K562 (cell line): ENCODE measurements at regions not wholly inside any gene's neighbourhood (a gene's known extent, or its start where the extent isn't known, plus 50 kb on each side); places are given as distances from the start of the nearest gene placed in this dataset.
A peak's percentile ranks its signal among the peaks of the same experiment; 100 is the strongest.

Source experiments
- ATAC-seq: fragments of 200-7000 bp; cut with Tn5 transposase; 3 replicates; pipeline ENCODE4 v1.9.1; 2020; ENCODE audit warnings: moderate library complexity
- BruUV-seq: library from RNA; stranded (reverse); fragments of 400-500 nt; replicated peaks from 2 replicates; lab custom pipeline; 2021; lab: Mats Ljungman, UMichigan
- CTCF ChIA-PET: fragments of 300-600 bp; formaldehyde crosslinking; extraction: SDS; loops from one replicate; lab custom pipeline; 2021; ENCODE audit warnings: low intra/inter-chr PET ratio; lab: Yijun Ruan, JAX
- POLR2A ChIA-PET: fragments of 300-600, 350-650 bp; sonication (Branson Sonifier 250); formaldehyde crosslinking; extraction: SDS; loops from one replicate; lab custom pipeline; 2021; ENCODE audit warnings: antibody characterized with exemption, inconsistent platforms; lab: Yijun Ruan, JAX
- DNase-seq, 4 experiments: peaks; one replicate each; pipeline versions ENCODE4 v3.0.0 to v3.0.0-alpha.2; 2011 to 2018; ENCODE audit warnings: low spot score in 3 of 4, mixed read lengths in 3 of 4; ENCODE audit errors: extremely low read depth in 1 of 4
- FAIRE-seq: peaks from 2 replicates; lab custom pipeline; 2011; peaks lifted over from hg19 to GRCh38; lab: Jason Lieb, UNC
- H2AFZ ChIP-seq: 2 replicates; pipeline ENCODE4 v1.6.0; 2011; ENCODE audit warnings: low read depth, low read length, control low read depth, inconsistent platforms
- H3K27ac ChIP-seq: fragments of 200-600 bp; 3 replicates; pipeline ENCODE4 v1.8.0; 2011; ENCODE audit warnings: low read depth, mild to moderate bottlenecking, control low read depth, inconsistent platforms, low read length, moderate library complexity, mixed read lengths; ENCODE audit errors: extremely low read depth
- H3K27me3 ChIP-seq, 2 experiments: fragments of 300-600 bp in 1 of 2; 2 replicates in 1 of 2; 3 replicates in 1 of 2; pipeline versions ENCODE4 v1.6.0 to v1.8.0; 2011; ENCODE audit warnings: inconsistent platforms in 2 of 2, low read length in 2 of 2, mild to moderate bottlenecking in 1 of 2, mixed read lengths in 1 of 2, moderate library complexity in 1 of 2; ENCODE audit not compliant: control insufficient read depth in 2 of 2, insufficient read depth in 2 of 2
- H3K36me3 ChIP-seq: fragments of 300-600 bp; 3 replicates; pipeline ENCODE4 v1.8.0; 2011; ENCODE audit warnings: mild to moderate bottlenecking, low read length, inconsistent platforms; ENCODE audit not compliant: control insufficient read depth, insufficient read depth
- H3K4me1 ChIP-seq, 2 experiments: fragments of 200-600 bp in 1 of 2; replicated peaks in 1 of 2; 2 replicates in 1 of 2; 3 replicates in 1 of 2; pipeline versions ENCODE4 v1.5.1 to v1.8.0; 2011; ENCODE audit warnings: inconsistent platforms in 2 of 2, low read length in 2 of 2, mild to moderate bottlenecking in 1 of 2, mixed read lengths in 1 of 2, moderate library complexity in 1 of 2; ENCODE audit not compliant: control insufficient read depth in 2 of 2, insufficient read depth in 2 of 2
- H3K4me2 ChIP-seq: 2 replicates; pipeline ENCODE4 v1.6.1; 2011; ENCODE audit warnings: low read length, control low read depth, inconsistent platforms, mixed read lengths; ENCODE audit not compliant: insufficient read depth
- H3K4me3 ChIP-seq: fragments of 200-600 bp; sonication (generic), shearing (Covaris generic); 2 replicates; pipeline ENCODE4 v1.5.1; 2016; ENCODE audit warnings: control low read depth, inconsistent platforms
- H3K79me2 ChIP-seq: fragments of 200-600 bp; 3 replicates; pipeline ENCODE4 v1.8.0; 2011; ENCODE audit warnings: low read length, inconsistent platforms; ENCODE audit not compliant: control insufficient read depth, insufficient read depth
- H3K9ac ChIP-seq, 2 experiments: 2 replicates each; pipeline versions ENCODE4 v1.6.0 to v1.6.1; 2011; ENCODE audit warnings: low read depth in 2 of 2, low read length in 2 of 2, control low read depth in 1 of 2, inconsistent platforms in 1 of 2, mild to moderate bottlenecking in 1 of 2, mixed read lengths in 1 of 2; ENCODE audit not compliant: insufficient read depth in 1 of 2
- H3K9me1 ChIP-seq: one replicate; pipeline ENCODE4 v1.6.0; 2011; ENCODE audit warnings: inconsistent platforms, mild to moderate bottlenecking, low read length, moderate library complexity; ENCODE audit not compliant: control insufficient read depth, insufficient read depth
- H3K9me3 ChIP-seq: replicated peaks from 2 replicates; pipeline ENCODE4 v1.5.1; 2011; ENCODE audit warnings: low read depth, low read length, inconsistent platforms; ENCODE audit not compliant: control insufficient read depth, insufficient read depth
- H4K20me1 ChIP-seq: replicated peaks from 2 replicates; pipeline ENCODE4 v1.6.1; 2011; ENCODE audit warnings: low read length, inconsistent platforms, mixed read lengths; ENCODE audit not compliant: control insufficient read depth, insufficient read depth
- FOXK2 ChIP-seq, 2 experiments: fragments of 450-650 bp; IDR thresholded peaks in 1 of 2; conservative IDR thresholded peaks in 1 of 2; 2 replicates each; pipeline ENCODE4 v1.6.1; 2016; ENCODE audit warnings: low read depth in 2 of 2, mild to moderate bottlenecking in 1 of 2
- HDAC3 ChIP-seq: fragments of 450-650 bp; IDR thresholded peaks from 2 replicates; pipeline ENCODE4 v1.6.1; 2018; ENCODE audit warnings: borderline replicate concordance, mild to moderate bottlenecking, moderate library complexity; ENCODE audit not compliant: partially characterized antibody
- MTA3 ChIP-seq: fragments of 450-650 bp; formaldehyde crosslinking; IDR thresholded peaks from 2 replicates; pipeline ENCODE4 v1.6.1; 2017; ENCODE audit warnings: mild to moderate bottlenecking, borderline replicate concordance
- NR4A1 ChIP-seq, 2 experiments: fragments of 250-450 bp in 1 of 2; fragments of 450-650 bp in 1 of 2; sonication (Bioruptor Pico) in 1 of 2; IDR thresholded peaks; 2 replicates each; pipeline versions ENCODE4 v1.4.0 to v1.6.1; 2016 to 2020; ENCODE audit warnings: mild to moderate bottlenecking in 2 of 2, missing compliant biosample characterization in 1 of 2, missing genetic modification characterization in 1 of 2, moderate library complexity in 1 of 2
- PRDM10 ChIP-seq: fragments of 450-650 bp; IDR thresholded peaks from 2 replicates; pipeline ENCODE4 v1.6.1; 2018; ENCODE audit not compliant: partially characterized antibody
- RAD51 ChIP-seq: fragments of 450-650 bp; IDR thresholded peaks from 2 replicates; pipeline ENCODE4 v1.7.1; 2016; ENCODE audit warnings: low read depth, mild to moderate bottlenecking, borderline replicate concordance
- RHOXF2B ChIP-seq: fragments of 250-450 bp; sonication (Bioruptor Pico); conservative IDR thresholded peaks from 2 replicates; pipeline ENCODE4 v1.5.1; 2021
- TRIM28 ChIP-seq: fragments of 450-650 bp; IDR thresholded peaks from 2 replicates; pipeline ENCODE4 v1.6.1; 2017
- ZBED1 ChIP-seq: IDR thresholded peaks from 2 replicates; pipeline ENCODE4 v1.6.1; 2014
- ZFX ChIP-seq: sonication (generic); formaldehyde crosslinking; IDR thresholded peaks from 2 replicates; pipeline ENCODE4 v1.8.0; 2022; ENCODE audit warnings: mild to moderate bottlenecking, missing genetic modification reagents, moderate library complexity
- ZNF79 ChIP-seq: fragments of 250-450 bp; sonication (Bioruptor Pico); IDR thresholded peaks from 2 replicates; pipeline ENCODE4 v1.4.0; 2020; ENCODE audit warnings: low read depth, mild to moderate bottlenecking, moderate library complexity
- WGBS: fragments of 100-300 bp; shearing (Covaris generic); methylation state at CpG from one replicate; pipeline ENCODE4 v1.1.6; 2016; ENCODE audit warnings: low coverage, mixed read lengths; ENCODE audit not compliant: insufficient coverage; ENCODE audit errors: missing lambda C conversion rate; 5-methylcytosine and 5-hydroxymethylcytosine counted together
- in situ Hi-C: fragments of 300-500 bp; cut with MboI; formaldehyde crosslinking; loops from 4 replicates; pipeline ENCODE4 v1.15.0; 2018; ENCODE audit warnings: inconsistent platforms, mixed read lengths
- intact Hi-C: fragments of 100-400 bp; cut with micrococcal nuclease; formaldehyde crosslinking; loops from 2 replicates; pipeline ENCODE4 v1.14.2; 2022
- TF ChIP-seq, protein P1 (sequence below): fragments of 450-650 bp; IDR thresholded peaks from 2 replicates; pipeline ENCODE4 v1.6.1; 2017; ENCODE audit warnings: antibody characterized with exemption, mild to moderate bottlenecking
- TF ChIP-seq, protein P2 (sequence below): sonication (generic); formaldehyde crosslinking; IDR thresholded peaks from 2 replicates; pipeline ENCODE4 v1.9.0; 2022; ENCODE audit warnings: mild to moderate bottlenecking, missing genetic modification reagents

- Histone ChIP-seq H2AFZ (peak overlapping the region; percentile 95), H3K4me2 (no peak overlapping the region), H3K9me3 (no peaks in the 10 kb centered on the region), H3K4me1 (peaks cover 3 to 23% of the 10 kb centered on the region in 2 experiments; a peak in 4 of 5 replicates), H4K20me1 (no peaks in the 10 kb centered on the region), H3K9ac (peak overlapping the region; percentile 24 to 75; a peak in 3 of 4 replicates), H3K9me1 (no peaks in the 10 kb centered on the region), H3K36me3 (no peaks in the 10 kb centered on the region), H3K27me3 (no peaks in the 10 kb centered on the region), H3K27ac (peak overlapping the region; percentile 11; the same call in 2 of the 3 replicates), H3K79me2 (no peaks in the 10 kb centered on the region), H3K4me3 (no peak overlapping the region)
- no TSS peak for BruUV-seq
- no peak for TF ChIP-seq HDAC3
- TF ChIP-seq FOXK2 (conservative IDR thresholded peaks at IDR 0.05 in 1 of 2, IDR thresholded peaks at IDR 0.05 in 1 of 2; ENCODE audit: low read depth in 2 of 2), result peak in 1 of 2 experiments; percentile 43; a peak in 1 of 4 replicates
- peak; percentile 42; the same call in 1 of the 2 replicates for TF ChIP-seq RAD51
- TF ChIP-seq MTA3, result no peak
- TF ChIP-seq, protein P1, sequence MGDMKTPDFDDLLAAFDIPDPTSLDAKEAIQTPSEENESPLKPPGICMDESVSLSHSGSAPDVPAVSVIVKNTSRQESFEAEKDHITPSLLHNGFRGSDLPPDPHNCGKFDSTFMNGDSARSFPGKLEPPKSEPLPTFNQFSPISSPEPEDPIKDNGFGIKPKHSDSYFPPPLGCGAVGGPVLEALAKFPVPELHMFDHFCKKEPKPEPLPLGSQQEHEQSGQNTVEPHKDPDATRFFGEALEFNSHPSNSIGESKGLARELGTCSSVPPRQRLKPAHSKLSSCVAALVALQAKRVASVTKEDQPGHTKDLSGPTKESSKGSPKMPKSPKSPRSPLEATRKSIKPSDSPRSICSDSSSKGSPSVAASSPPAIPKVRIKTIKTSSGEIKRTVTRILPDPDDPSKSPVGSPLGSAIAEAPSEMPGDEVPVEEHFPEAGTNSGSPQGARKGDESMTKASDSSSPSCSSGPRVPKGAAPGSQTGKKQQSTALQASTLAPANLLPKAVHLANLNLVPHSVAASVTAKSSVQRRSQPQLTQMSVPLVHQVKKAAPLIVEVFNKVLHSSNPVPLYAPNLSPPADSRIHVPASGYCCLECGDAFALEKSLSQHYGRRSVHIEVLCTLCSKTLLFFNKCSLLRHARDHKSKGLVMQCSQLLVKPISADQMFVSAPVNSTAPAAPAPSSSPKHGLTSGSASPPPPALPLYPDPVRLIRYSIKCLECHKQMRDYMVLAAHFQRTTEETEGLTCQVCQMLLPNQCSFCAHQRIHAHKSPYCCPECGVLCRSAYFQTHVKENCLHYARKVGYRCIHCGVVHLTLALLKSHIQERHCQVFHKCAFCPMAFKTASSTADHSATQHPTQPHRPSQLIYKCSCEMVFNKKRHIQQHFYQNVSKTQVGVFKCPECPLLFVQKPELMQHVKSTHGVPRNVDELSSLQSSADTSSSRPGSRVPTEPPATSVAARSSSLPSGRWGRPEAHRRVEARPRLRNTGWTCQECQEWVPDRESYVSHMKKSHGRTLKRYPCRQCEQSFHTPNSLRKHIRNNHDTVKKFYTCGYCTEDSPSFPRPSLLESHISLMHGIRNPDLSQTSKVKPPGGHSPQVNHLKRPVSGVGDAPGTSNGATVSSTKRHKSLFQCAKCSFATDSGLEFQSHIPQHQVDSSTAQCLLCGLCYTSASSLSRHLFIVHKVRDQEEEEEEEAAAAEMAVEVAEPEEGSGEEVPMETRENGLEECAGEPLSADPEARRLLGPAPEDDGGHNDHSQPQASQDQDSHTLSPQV, result peak; percentile 58; the same call in 1 of the 2 replicates
- TF ChIP-seq ZFX (CRISPR knock-in tag), result no peak
- TF ChIP-seq TRIM28, result 0 out of 2 replicates have a peak, but pooled peaks have one; percentile 19
- no peak for TF ChIP-seq NR4A1 (CRISPR knock-in tag; IDR thresholded peaks at IDR 0.05)
- TF ChIP-seq NR4A1 (tag; IDR thresholded peaks at IDR 0.05), result 0 out of 2 replicates have a peak, but pooled peaks have one; percentile 52
- 0 out of 2 replicates have a peak, but pooled peaks have one; percentile 43 for TF ChIP-seq RHOXF2B (CRISPR knock-in tag)
- no peak for TF ChIP-seq ZNF79
- TF ChIP-seq, protein P2, sequence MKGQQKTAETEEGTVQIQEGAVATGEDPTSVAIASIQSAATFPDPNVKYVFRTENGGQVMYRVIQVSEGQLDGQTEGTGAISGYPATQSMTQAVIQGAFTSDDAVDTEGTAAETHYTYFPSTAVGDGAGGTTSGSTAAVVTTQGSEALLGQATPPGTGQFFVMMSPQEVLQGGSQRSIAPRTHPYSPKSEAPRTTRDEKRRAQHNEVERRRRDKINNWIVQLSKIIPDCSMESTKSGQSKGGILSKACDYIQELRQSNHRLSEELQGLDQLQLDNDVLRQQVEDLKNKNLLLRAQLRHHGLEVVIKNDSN (CRISPR knock-in tag), result peak; percentile 35; the same call in 1 of the 2 replicates
- peak; percentile 94 for TF ChIP-seq PRDM10
- no peak for TF ChIP-seq ZBED1
- peak; percentile 72 for ATAC-seq
- FAIRE-seq, result no peak
- intact Hi-C loops, result no loop called here
- ChIA-PET POLR2A (interaction anchor here (0.6 to 2.0 kb wide), 5 partner anchors 9 to 90 kb away, joined by 3 to 5 read pairs (median 4); no protein-coding TSS in a partner anchor), CTCF (no interaction called here)
- no peak for DNase-seq
- in situ Hi-C loops, result no loop called here
- 31% methylated on average over 5 of the region's 5 CpGs for WGBS
Measured at GRCh38 chr6:15986027-15986629, 142.8 kb upstream of the MYLIP start.
